ENCODE measurements at regions not wholly inside any gene's neighbourhood (a gene's known extent, or its start where the extent isn't known, plus 50 kb on each side); places are given as distances from the start of the nearest gene placed in this dataset.
A peak's percentile ranks its signal among the peaks of the same experiment; 100 is the strongest.

- H4K20me1 ChIP-seq (ENCODE audit: insufficient read depth, low read length) = no peaks in the 10 kb centered on the region
- H3K27me3 ChIP-seq (ENCODE audit: insufficient read depth, low read length) = no peaks in the 10 kb centered on the region
- H3K27ac ChIP-seq (ENCODE audit: low read depth, low read length) = peak overlapping the region; percentile 43
- TF ChIP-seq CTCF (IDR thresholded peaks at IDR 0.05; ENCODE audit: extremely low read depth, low read depth, low read length) = no peak
- H3K9me3 ChIP-seq (ENCODE audit: low read depth, low read length) = no peaks in the 10 kb centered on the region
- peak overlapping the region; percentile 43 for H3K4me2 ChIP-seq (ENCODE audit: insufficient read depth, low read length)
- peak overlapping the region; percentile 27 for H3K4me3 ChIP-seq (ENCODE audit: insufficient read depth, low read length)
- no peaks in the 10 kb centered on the region for H3K36me3 ChIP-seq (ENCODE audit: insufficient read depth, low read length)
- H2AFZ ChIP-seq (ENCODE audit: low read length) = no peak overlapping the region
- H3K4me1 ChIP-seq (ENCODE audit: insufficient read depth, low read length) = peaks cover 26% of the 10 kb centered on the region
- H3K79me2 ChIP-seq (ENCODE audit: insufficient read depth, low read length) = no peaks in the 10 kb centered on the region
- DNase-seq (ENCODE audit: insufficient read length, low spot score, missing footprints) = no peak
Measured at GRCh38 chr10:94194256-94194655, 168.5 kb downstream of the NOC3L start.

- Histone ChIP-seq H3K27ac (ENCODE audit: low read depth, low read length) (no peak overlapping the region), H3K9me3 (ENCODE audit: low read depth, low read length) (no peaks in the 10 kb centered on the region), H3K4me2 (ENCODE audit: insufficient read depth, low read length) (no peak overlapping the region), H3K4me1 (ENCODE audit: insufficient read depth, low read length) (peaks cover 33% of the 10 kb centered on the region), H2AFZ (ENCODE audit: low read length) (no peak overlapping the region), H3K79me2 (ENCODE audit: insufficient read depth, low read length) (no peaks in the 10 kb centered on the region), H3K4me3 (ENCODE audit: insufficient read depth, low read length) (no peak overlapping the region), H4K20me1 (ENCODE audit: insufficient read depth, low read length) (no peaks in the 10 kb centered on the region), H3K27me3 (ENCODE audit: insufficient read depth, low read length) (no peaks in the 10 kb centered on the region), H3K36me3 (ENCODE audit: insufficient read depth, low read length) (no peaks in the 10 kb centered on the region)
- DNase-seq (ENCODE audit: insufficient read length, low spot score, missing footprints) = no peak
- TF ChIP-seq CTCF (IDR thresholded peaks at IDR 0.05; ENCODE audit: extremely low read depth, low read depth, low read length) = no peak
Measured at GRCh38 chr10:94197241-94197640, 165.5 kb downstream of the NOC3L start.

- Histone ChIP-seq H3K4me3 (ENCODE audit: insufficient read depth, low read length) (no peak overlapping the region), H2AFZ (ENCODE audit: low read length) (no peak overlapping the region), H3K36me3 (ENCODE audit: insufficient read depth, low read length) (no peaks in the 10 kb centered on the region), H3K4me1 (ENCODE audit: insufficient read depth, low read length) (peaks cover 23% of the 10 kb centered on the region), H3K9me3 (ENCODE audit: low read depth, low read length) (no peaks in the 10 kb centered on the region), H3K79me2 (ENCODE audit: insufficient read depth, low read length) (no peaks in the 10 kb centered on the region), H3K27me3 (ENCODE audit: insufficient read depth, low read length) (no peaks in the 10 kb centered on the region), H4K20me1 (ENCODE audit: insufficient read depth, low read length) (no peaks in the 10 kb centered on the region), H3K4me2 (ENCODE audit: insufficient read depth, low read length) (no peak overlapping the region), H3K27ac (ENCODE audit: low read depth, low read length) (no peak overlapping the region)
- no peak for TF ChIP-seq CTCF (IDR thresholded peaks at IDR 0.05; ENCODE audit: extremely low read depth, low read depth, low read length)
- no peak for DNase-seq (ENCODE audit: insufficient read length, low spot score, missing footprints)
Measured at GRCh38 chr10:94198324-94198723, 164.4 kb downstream of the NOC3L start.

- Histone ChIP-seq H3K4me2 (ENCODE audit: insufficient read depth, low read length) (no peak overlapping the region), H3K9me3 (ENCODE audit: low read depth, low read length) (no peaks in the 10 kb centered on the region), H3K4me3 (ENCODE audit: insufficient read depth, low read length) (no peak overlapping the region), H3K27ac (ENCODE audit: low read depth, low read length) (no peak overlapping the region), H2AFZ (ENCODE audit: low read length) (no peak overlapping the region), H3K4me1 (ENCODE audit: insufficient read depth, low read length) (peaks cover 11% of the 10 kb centered on the region), H3K36me3 (ENCODE audit: insufficient read depth, low read length) (no peaks in the 10 kb centered on the region), H4K20me1 (ENCODE audit: insufficient read depth, low read length) (no peaks in the 10 kb centered on the region), H3K27me3 (ENCODE audit: insufficient read depth, low read length) (no peaks in the 10 kb centered on the region), H3K79me2 (ENCODE audit: insufficient read depth, low read length) (no peaks in the 10 kb centered on the region)
- DNase-seq (ENCODE audit: insufficient read length, low spot score, missing footprints) = peak; percentile 91
- TF ChIP-seq CTCF (IDR thresholded peaks at IDR 0.05; ENCODE audit: extremely low read depth, low read depth, low read length) = no peak
Measured at GRCh38 chr10:94199565-94199964, 163.2 kb downstream of the NOC3L start.
